Muscle layer of colon (tissue), 2 donors: ENCODE measurements at regions not wholly inside any gene's neighbourhood (a gene's known extent, or its start where the extent isn't known, plus 50 kb on each side); places are given as distances from the start of the nearest gene placed in this dataset.

Source experiments
- H3K27ac ChIP-seq: one replicate; pipeline ENCODE4 v1.7.0; 2013; ENCODE audit warnings: low read depth, mild to moderate bottlenecking, low read length, moderate library complexity
- H3K27me3 ChIP-seq, 2 donors: one replicate each; pipeline ENCODE4 v1.7.0; 2013; ENCODE audit warnings: low read length in 2 of 2, mild to moderate bottlenecking in 2 of 2; ENCODE audit not compliant: insufficient read depth in 2 of 2, control insufficient read depth in 1 of 2
- H3K36me3 ChIP-seq: one replicate; pipeline ENCODE4 v1.7.0; 2013; ENCODE audit warnings: mild to moderate bottlenecking, low read length; ENCODE audit not compliant: insufficient read depth
- H3K4me1 ChIP-seq: one replicate; pipeline ENCODE4 v1.7.0; 2013; ENCODE audit warnings: mild to moderate bottlenecking, low read length; ENCODE audit not compliant: insufficient read depth
- H3K4me3 ChIP-seq, 2 donors: one replicate each; pipeline ENCODE4 v1.7.0; 2013; ENCODE audit warnings: low read length in 2 of 2, low read depth in 1 of 2, mild to moderate bottlenecking in 1 of 2, moderate library complexity in 1 of 2
- H3K9ac ChIP-seq: one replicate; pipeline ENCODE4 v1.7.0; 2013; ENCODE audit warnings: low read length
- H3K9me3 ChIP-seq: one replicate; pipeline ENCODE4 v1.7.0; 2013; ENCODE audit warnings: mild to moderate bottlenecking, low read length
- donor health status: abdominal sarcoma.
- donor health status: Adenocarcinoma of cecum.

DNA sequence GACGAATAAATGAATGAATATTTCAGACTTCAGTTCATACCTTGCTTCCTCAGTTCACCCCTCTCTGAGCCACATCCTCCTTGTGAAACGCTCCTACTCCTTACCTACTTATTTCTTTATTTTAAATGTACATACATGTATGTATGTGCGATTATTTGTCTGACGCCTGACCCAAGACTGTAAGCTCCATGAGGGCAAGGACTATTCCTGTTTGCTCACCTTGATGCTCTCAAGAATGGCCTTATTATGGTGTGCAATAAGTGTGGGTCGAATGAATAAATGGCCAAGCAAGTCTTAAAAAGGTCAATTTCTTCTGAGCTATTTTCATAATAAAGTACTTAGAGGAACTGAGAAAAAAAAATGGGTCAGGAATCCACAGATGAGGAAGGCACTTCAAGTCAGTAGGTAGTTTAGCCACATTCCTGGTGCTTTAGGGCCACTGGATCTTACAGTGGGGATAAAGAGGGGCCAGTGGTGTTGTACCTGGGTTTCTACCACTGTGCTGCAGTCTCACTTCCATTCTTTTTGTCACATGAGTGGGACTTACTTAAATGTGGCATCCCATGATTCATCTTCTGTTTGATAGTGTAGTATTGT is 74.7 kb downstream of the SDC1 start:
- H3K4me1 ChIP-seq: no peaks in the 10 kb centered on the region
- H3K27ac ChIP-seq: no peak overlapping the region

DNA sequence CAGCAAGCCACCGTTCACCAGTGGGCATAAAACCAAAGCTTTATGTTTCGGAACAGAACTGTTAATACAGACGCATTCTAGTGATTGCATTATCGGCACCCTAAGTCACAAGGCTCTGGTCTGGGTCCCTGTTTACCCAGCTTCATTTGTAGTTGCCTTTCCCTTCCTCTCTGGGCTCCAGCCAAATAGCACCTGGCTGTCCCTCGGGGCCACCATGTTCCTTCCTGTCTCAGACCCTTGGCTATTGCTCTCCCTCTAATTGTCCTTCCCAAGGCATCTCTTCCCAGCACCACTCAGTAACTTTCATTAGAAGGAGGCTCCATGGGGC is 75.3 kb downstream of the SDC1 start:
- H3K4me1 ChIP-seq: no peaks in the 10 kb centered on the region
- no peak overlapping the region for H3K27ac ChIP-seq
- no peaks in the 10 kb centered on the region for H3K36me3 ChIP-seq
- H3K9ac ChIP-seq: no peak overlapping the region
- no peaks in the 10 kb centered on the region for H3K9me3 ChIP-seq
- H3K27me3 ChIP-seq: no peaks in the 10 kb centered on the region
- H3K4me3 ChIP-seq: no peak overlapping the region

More for the DNA sequence above, 74.7 kb downstream of the SDC1 start:
- Histone ChIP-seq H3K9me3 (no peaks in the 10 kb centered on the region), H3K27me3 (no peaks in the 10 kb centered on the region), H3K36me3 (no peaks in the 10 kb centered on the region), H3K4me3 (no peak overlapping the region), H3K9ac (no peak overlapping the region)

DNA sequence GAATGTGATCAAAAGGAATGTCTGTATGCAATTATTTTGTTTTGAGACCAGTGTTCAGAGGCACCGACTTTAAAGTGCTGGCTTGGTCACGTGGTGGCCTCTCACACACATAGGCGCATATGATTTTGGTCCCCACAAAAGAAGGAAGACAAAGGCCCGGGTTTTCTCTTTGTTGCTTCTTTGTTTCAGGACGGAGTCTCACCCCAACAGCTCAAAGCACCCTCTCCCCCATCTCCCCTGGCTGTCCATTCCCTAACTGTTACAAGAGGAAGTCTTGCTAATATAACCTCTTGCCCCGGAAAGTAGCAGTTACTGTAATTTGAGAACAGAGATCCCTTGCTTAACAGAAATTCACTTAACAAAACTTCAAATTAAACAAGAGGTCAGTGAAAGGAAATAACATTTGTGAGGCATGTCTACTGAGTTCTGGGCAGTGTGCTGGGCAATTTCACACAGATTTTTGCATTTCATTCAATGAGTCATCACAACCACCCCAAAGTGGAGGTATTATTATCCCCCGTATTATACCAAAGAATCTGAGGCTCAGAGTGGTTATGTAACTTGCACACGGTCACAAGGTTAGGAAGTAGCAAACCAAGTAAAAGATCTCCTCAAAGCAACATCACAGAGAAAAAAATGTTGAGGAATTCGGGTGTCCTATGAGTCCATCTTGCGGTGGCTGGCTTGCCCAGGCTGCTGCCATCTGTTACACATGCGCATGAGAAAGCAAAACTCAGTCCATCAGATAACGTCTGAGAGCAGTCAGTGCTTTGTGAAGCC is 75.8 kb downstream of the SDC1 start:
- Histone ChIP-seq H3K36me3 (no peaks in the 10 kb centered on the region), H3K27ac (no peak overlapping the region), H3K9ac (no peak overlapping the region), H3K9me3 (no peaks in the 10 kb centered on the region), H3K27me3 (no peaks in the 10 kb centered on the region), H3K4me3 (no peak overlapping the region), H3K4me1 (no peaks in the 10 kb centered on the region)

DNA sequence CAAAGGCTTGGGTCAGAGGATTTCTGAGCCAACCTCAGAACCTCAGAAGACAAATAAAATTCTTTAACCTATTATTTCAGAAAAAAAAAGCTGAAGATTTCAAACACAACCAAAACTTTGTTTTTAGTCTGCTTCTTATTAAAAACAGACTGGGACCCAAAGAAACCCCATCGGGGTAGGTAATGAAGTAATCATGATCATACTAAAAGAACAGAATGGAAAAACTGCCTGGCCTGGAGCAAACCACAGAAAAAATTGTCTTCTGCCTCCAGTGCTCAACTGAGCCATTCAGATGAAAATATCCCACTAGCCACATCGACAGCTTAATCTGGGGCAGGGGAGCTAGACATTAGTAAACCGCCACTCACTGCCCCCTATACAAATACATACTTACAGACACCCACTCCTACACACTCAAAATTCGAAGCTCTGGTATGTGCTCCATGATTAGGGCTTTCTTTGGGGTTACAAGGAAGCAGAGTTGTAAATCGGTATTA is 76.5 kb downstream of the SDC1 start:
- H3K27me3 ChIP-seq: no peaks in the 10 kb centered on the region
- H3K36me3 ChIP-seq: no peaks in the 10 kb centered on the region
- H3K9me3 ChIP-seq: no peaks in the 10 kb centered on the region
- no peak overlapping the region for H3K27ac ChIP-seq
- H3K9ac ChIP-seq: no peak overlapping the region
- no peaks in the 10 kb centered on the region for H3K4me1 ChIP-seq
- no peak overlapping the region for H3K4me3 ChIP-seq

DNA sequence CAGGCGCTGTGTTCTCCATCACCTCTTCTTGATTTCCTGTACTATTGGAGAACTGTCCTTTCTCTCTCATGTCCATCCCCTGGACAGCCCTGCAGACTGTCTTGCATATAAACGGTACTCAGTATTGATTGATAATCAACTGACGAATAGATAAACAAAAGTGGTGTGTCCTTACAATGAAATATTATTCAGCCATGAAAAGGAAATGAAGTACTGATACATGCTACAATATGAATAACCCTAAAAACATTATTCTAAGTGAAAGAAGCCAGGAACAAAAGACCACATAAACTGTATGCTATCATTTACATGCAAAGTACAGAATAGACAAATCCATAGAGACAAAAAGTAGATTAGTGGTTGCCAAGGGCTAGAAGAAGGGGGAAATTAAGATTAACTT is 77.6 kb downstream of the SDC1 start:
- Histone ChIP-seq H3K9ac (no peak overlapping the region), H3K9me3 (no peaks in the 10 kb centered on the region), H3K36me3 (no peaks in the 10 kb centered on the region), H3K27ac (no peak overlapping the region), H3K4me1 (no peaks in the 10 kb centered on the region), H3K27me3 (no peaks in the 10 kb centered on the region), H3K4me3 (no peak overlapping the region)

DNA sequence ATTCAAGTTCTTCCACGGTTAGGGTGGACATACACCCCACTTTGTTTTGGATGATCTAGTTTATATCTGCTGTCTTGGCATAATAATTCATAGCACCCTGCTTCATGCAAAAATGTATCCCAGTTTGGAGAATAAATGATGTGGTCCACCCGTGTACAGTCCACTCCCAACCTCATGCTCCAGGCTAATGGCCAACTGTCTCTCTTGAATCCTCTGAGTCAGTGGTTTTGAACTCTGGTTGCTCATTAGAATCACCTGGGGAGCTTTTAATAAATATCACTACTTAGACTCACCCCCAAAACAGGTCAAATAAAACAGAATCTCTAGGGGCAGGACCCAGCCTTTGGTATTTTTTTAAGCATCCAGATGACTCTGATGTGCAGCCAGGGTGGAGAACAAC is 78.5 kb downstream of the SDC1 start:
- Histone ChIP-seq H3K9ac (no peak overlapping the region), H3K4me1 (no peaks in the 10 kb centered on the region), H3K4me3 (no peak overlapping the region), H3K27ac (no peak overlapping the region), H3K27me3 (no peaks in the 10 kb centered on the region), H3K9me3 (no peaks in the 10 kb centered on the region), H3K36me3 (no peaks in the 10 kb centered on the region)

DNA sequence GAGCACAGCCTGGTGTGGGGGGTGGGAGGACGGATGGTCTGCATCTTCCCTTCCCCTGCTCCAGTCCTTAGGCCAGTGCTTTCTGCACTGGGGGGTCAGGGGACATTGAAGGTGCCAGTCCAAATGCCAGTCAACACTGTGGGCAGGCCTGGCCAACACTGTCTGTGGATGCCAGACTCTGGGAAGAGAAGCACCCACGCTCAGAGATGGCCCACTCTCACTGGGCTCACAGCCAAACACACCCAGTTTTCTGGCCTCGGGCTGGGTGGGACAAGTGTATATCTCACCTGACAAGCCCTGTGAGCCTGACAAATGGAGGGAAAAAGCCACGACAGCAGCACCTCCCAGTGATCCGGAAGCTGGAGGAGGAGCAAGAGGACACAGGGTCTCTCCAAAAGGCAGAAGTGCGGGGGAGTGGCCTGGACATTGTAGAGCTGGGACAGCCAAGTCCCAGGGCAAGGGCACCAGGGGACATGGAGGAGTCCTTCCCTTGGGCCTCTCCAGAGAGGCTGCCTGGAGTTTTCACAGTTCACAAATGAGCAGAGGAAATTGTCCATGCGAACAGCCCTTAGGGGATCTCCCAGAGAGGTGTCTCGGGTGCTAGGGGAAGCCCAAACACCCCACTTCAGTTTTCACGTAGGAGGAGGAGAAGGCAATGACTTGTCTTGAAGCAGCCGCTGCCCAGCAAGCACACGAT is 79.3 kb downstream of the SDC1 start:
- no peaks in the 10 kb centered on the region for H3K4me1 ChIP-seq
- H3K27ac ChIP-seq: no peak overlapping the region
- H3K27me3 ChIP-seq: no peaks in the 10 kb centered on the region
- H3K36me3 ChIP-seq: no peaks in the 10 kb centered on the region
- H3K9ac ChIP-seq: no peak overlapping the region
- H3K9me3 ChIP-seq: no peaks in the 10 kb centered on the region
- H3K4me3 ChIP-seq: no peak overlapping the region

DNA sequence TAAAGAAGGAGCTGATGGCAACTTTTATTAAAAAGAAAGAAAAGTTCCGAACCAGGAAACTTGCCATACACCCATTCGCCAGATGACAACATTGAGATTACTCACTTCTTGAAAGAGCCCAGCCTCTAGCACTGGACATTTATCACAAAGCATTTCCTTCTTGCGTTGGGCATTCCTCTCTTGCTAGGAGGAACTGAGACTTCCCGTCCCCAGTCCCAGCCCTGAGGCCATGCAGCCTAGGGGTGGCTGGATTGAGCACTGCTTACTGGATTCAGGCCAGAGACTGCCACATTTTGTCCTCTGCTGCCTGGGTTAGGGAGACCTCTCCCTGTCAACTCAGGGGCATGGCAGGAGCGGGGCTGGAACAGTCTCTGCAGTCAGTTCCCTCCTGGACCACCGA is 80.1 kb downstream of the SDC1 start:
- no peaks in the 10 kb centered on the region for H3K4me1 ChIP-seq
- H3K27me3 ChIP-seq: no peaks in the 10 kb centered on the region
- no peaks in the 10 kb centered on the region for H3K9me3 ChIP-seq
- H3K4me3 ChIP-seq: no peak overlapping the region
- no peaks in the 10 kb centered on the region for H3K36me3 ChIP-seq
- no peak overlapping the region for H3K27ac ChIP-seq
- H3K9ac ChIP-seq: no peak overlapping the region

DNA sequence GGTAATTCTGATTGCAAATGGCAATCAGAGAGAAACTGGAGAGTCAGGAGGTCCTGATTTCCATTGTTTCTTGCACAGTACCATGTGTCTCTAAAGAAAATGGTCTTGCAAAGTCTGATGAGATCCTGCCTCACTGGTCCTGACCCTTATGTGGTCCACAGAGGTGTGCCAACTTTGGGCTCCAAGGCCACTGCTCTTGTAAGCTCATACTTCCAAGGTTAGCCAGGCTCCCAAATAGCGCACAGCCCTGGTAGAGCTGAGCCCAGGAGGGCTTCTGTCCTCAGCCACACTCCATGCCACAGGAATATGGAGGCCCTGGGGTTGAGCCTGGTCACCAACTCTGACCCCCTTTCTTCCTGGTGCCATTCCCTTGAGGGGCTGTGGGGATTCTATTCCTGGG is 80.7 kb downstream of the SDC1 start:
- Histone ChIP-seq H3K4me1 (no peaks in the 10 kb centered on the region), H3K36me3 (no peaks in the 10 kb centered on the region), H3K9ac (no peak overlapping the region), H3K27ac (no peak overlapping the region), H3K27me3 (no peaks in the 10 kb centered on the region), H3K4me3 (no peak overlapping the region), H3K9me3 (no peaks in the 10 kb centered on the region)

DNA sequence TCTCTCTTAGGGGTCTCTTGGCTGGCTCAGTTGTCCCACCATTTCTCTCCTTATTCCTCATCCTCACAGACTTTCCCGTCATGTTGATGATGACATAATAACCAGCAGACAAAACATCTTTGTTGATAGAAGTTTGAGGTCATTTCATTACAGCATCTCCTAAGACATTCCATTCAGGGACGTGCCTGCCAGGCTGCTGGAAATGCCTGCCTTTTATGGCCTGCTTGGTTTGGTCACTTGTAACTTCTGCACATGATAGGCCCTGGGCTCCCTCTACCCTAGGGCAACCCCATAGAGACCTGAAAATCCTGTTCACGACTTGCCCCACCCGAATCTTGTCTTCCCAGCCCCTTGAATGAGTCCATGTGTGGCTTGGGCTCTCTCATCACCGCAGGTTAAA is 81.7 kb downstream of the SDC1 start:
- Histone ChIP-seq H3K9ac (no peak overlapping the region), H3K9me3 (no peaks in the 10 kb centered on the region), H3K4me3 (no peak overlapping the region), H3K27me3 (no peaks in the 10 kb centered on the region), H3K4me1 (no peaks in the 10 kb centered on the region), H3K27ac (no peak overlapping the region), H3K36me3 (no peaks in the 10 kb centered on the region)

DNA sequence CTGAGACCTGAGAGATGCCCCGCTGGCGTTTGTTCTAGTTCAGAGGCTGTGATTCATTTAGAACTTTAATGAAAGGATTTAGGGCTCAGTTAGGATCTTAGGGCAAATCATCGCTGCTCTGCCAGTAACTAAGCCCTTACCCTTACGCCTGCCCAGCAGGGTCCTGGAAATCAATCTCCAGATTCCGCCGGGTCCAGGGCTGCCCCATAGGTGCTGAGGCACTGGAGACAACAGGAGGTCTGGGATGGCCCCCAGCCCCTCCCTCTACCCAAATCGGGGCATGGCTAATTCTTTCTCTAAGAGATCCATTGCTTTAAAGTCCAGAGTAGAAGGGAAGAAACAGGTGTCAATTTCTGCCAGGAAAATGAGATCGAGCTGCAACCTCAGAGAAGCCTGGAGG is 83.1 kb downstream of the SDC1 start:
- H3K4me3 ChIP-seq: no peak overlapping the region

More for the DNA sequence above, 83.1 kb downstream of the SDC1 start:
- H3K4me1 ChIP-seq: no peaks in the 10 kb centered on the region
- H3K27ac ChIP-seq: no peak overlapping the region
- H3K9ac ChIP-seq: no peak overlapping the region
- H3K36me3 ChIP-seq: no peaks in the 10 kb centered on the region
- H3K27me3 ChIP-seq: no peaks in the 10 kb centered on the region
- no peaks in the 10 kb centered on the region for H3K9me3 ChIP-seq
